Caco-2 (cell line): ENCODE measurements at regions not wholly inside any gene's neighbourhood (a gene's known extent, or its start where the extent isn't known, plus 50 kb on each side); places are given as distances from the start of the nearest gene placed in this dataset.

Experiments used
- BruUV-seq: library from RNA; stranded (reverse); fragments of 400-500 nt; replicated peaks from 2 replicates; lab custom pipeline; 2021; lab: Mats Ljungman, UMichigan
- CTCF ChIA-PET: fragments of 300-600 bp; sonication (Branson Sonifier 250); formaldehyde crosslinking; loops from one replicate; lab custom pipeline; 2022; ENCODE audit warnings: antibody characterized with exemption; lab: Charles Lee
- POLR2A ChIA-PET: fragments of 300-600 bp; sonication (Branson Sonifier 250); formaldehyde crosslinking; loops from one replicate; lab custom pipeline; 2022; ENCODE audit warnings: antibody characterized with exemption; lab: Charles Lee
- DNase-seq, 2 experiments: peaks; one replicate each; pipeline versions ENCODE4 v3.0.0 to v3.0.0-alpha.2; 2020 to 2022
- H3K27me3 ChIP-seq: replicated peaks from 2 replicates; pipeline ENCODE4 v1.6.0; 2011; ENCODE audit warnings: low read length; ENCODE audit not compliant: control insufficient read depth, insufficient read depth
- H3K36me3 ChIP-seq: 2 replicates; pipeline ENCODE4 v1.5.1; 2011; ENCODE audit warnings: low read length; ENCODE audit not compliant: control insufficient read depth, insufficient read depth
- H3K4me1 ChIP-seq: fragments of 250-450 bp; sonication (Bioruptor Pico); 2 replicates; pipeline ENCODE4 v1.5.1; 2020; ENCODE audit warnings: mild to moderate bottlenecking
- H3K4me3 ChIP-seq: 2 replicates; pipeline ENCODE4 v1.5.1; 2011; ENCODE audit warnings: low read depth, mild to moderate bottlenecking, control low read depth, low read length
- H3K9me3 ChIP-seq: fragments of 250-450 bp; sonication (Bioruptor Pico); 2 replicates; pipeline ENCODE4 v1.5.1; 2020; ENCODE audit warnings: mild to moderate bottlenecking, moderate library complexity
- H3K27ac Mint-ChIP-seq: one replicate; pipeline ENCODE4 v1.8.0; 2022; ENCODE audit warnings: mixed read lengths; ENCODE audit not compliant: unreplicated experiment
- H3K27me3 Mint-ChIP-seq: one replicate; pipeline ENCODE4 v1.8.0; 2022; ENCODE audit warnings: mixed read lengths; ENCODE audit not compliant: insufficient read depth, unreplicated experiment
- H3K36me3 Mint-ChIP-seq: one replicate; pipeline ENCODE4 v1.8.0; 2022; ENCODE audit warnings: mild to moderate bottlenecking, mixed read lengths; ENCODE audit not compliant: insufficient read depth, unreplicated experiment
- H3K4me1 Mint-ChIP-seq: one replicate; pipeline ENCODE4 v1.8.0; 2022; ENCODE audit warnings: low read depth, mixed read lengths; ENCODE audit not compliant: unreplicated experiment
- H3K4me3 Mint-ChIP-seq: one replicate; pipeline ENCODE4 v1.8.0; 2022; ENCODE audit warnings: mild to moderate bottlenecking, moderate library complexity, mixed read lengths; ENCODE audit not compliant: unreplicated experiment
- H3K9me3 Mint-ChIP-seq: one replicate; pipeline ENCODE4 v1.8.0; 2022; ENCODE audit warnings: mixed read lengths; ENCODE audit not compliant: unreplicated experiment
- CTCF ChIP-seq, 2 experiments: fragments of 200-600 bp in 1 of 2; IDR thresholded peaks; 1 replicate in 1 of 2; 2 replicates in 1 of 2; pipeline versions ENCODE4 v1.5.1 to v1.8.0; 2011 to 2022; ENCODE audit warnings: antibody characterized with exemption in 1 of 2, control low read depth in 1 of 2, inconsistent platforms in 1 of 2, low read depth in 1 of 2, low read length in 1 of 2, mild to moderate bottlenecking in 1 of 2, moderate library complexity in 1 of 2; ENCODE audit not compliant: insufficient read depth in 1 of 2, severe bottlenecking in 1 of 2, unreplicated experiment in 1 of 2
- intact Hi-C: fragments of 100-400 bp; cut with micrococcal nuclease; formaldehyde crosslinking; loops from one replicate; pipeline ENCODE4 v1.10.0; 2022; ENCODE audit not compliant: unreplicated experiment

DNA sequence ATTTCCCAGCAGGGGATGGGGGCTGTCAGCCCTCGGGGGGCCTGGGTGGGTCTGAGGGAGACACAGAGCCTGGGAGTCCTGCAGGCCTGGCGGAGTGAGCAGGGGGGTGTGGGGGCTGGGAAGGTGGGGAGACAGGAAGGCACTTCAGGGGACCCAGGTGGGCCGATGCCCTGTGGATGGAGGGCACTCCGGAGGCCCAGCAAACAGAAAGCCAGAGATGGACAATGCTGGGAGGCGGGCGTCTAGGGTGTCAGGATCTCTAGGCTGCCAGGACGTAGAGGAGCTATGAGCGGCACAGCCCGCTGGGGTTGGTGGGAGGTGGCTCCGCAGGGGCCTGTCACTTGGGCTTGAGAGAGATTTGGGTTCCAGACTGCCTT lies 87.6 kb upstream of the COL5A1 start:
- ChIA-PET CTCF (no interaction called here), POLR2A (no interaction called here)
- Mint-ChIP-seq H3K4me1 (no peaks in the 10 kb centered on the region), H3K27ac (no peak overlapping the region), H3K4me3 (no peak overlapping the region), H3K9me3 (no peaks in the 10 kb centered on the region), H3K27me3 (no peaks in the 10 kb centered on the region), H3K36me3 (peaks cover 6% of the 10 kb centered on the region)
- Histone ChIP-seq H3K36me3 (no peaks in the 10 kb centered on the region), H3K27me3 (no peaks in the 10 kb centered on the region; the same call in none of the 2 replicates), H3K4me1 (no peaks in the 10 kb centered on the region), H3K9me3 (no peaks in the 10 kb centered on the region), H3K4me3 (no peak overlapping the region)
- no peak for TF ChIP-seq CTCF (IDR thresholded peaks at IDR 0.05; ENCODE audit: insufficient read depth in 1 of 2, low read depth in 1 of 2, low read length in 1 of 2, severe bottlenecking in 1 of 2, unreplicated experiment in 1 of 2)
- intact Hi-C loops, result no loop called here
- BruUV-seq, result no TSS peak
- no peak for DNase-seq

DNA sequence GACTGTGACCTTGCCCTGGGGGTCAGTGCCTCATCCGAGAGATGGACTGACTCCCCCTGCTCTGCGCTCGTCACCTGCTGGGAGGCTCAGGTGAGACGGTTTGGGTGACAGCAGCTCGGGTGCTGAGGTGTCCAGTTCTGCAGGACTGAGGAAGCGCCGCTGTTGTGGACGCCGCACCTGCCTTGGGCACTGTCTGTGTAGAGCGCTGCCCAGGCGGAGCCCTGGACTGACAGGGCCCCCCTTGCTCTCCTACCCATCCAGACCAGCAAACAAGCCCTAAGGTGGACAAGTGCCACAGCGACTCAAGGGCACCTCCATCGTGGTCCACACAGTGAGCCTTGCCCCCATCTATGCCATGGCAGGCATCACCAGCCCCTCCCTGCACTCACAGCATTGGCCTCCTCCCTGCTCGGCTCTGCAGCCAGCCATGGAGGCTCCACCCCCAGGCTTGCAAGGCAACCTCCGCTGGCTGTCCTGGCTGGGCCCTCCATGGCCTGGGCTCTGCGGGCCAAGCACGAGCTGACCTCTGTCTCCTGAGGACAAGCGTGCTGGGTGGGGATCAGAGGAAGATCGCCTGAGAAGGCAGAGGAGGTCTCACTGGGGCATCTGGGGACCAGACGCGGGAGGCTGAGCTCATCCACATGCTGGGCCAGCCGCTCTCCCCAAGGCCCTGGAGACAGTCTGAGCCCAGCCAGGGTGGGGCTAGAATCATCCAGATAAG lies 87.1 kb upstream of the COL5A1 start:
- no peak for TF ChIP-seq CTCF (IDR thresholded peaks at IDR 0.05; ENCODE audit: insufficient read depth in 1 of 2, low read depth in 1 of 2, low read length in 1 of 2, severe bottlenecking in 1 of 2, unreplicated experiment in 1 of 2)
- Mint-ChIP-seq H3K36me3 (peaks cover 1% of the 10 kb centered on the region), H3K9me3 (no peaks in the 10 kb centered on the region), H3K4me1 (no peaks in the 10 kb centered on the region), H3K4me3 (no peak overlapping the region), H3K27me3 (no peaks in the 10 kb centered on the region), H3K27ac (no peak overlapping the region)
- ChIA-PET CTCF (no interaction called here), POLR2A (no interaction called here)
- H3K9me3 ChIP-seq, result no peaks in the 10 kb centered on the region
- no peak overlapping the region for H3K4me3 ChIP-seq
- H3K27me3 ChIP-seq, result no peaks in the 10 kb centered on the region; the same call in none of the 2 replicates
- H3K36me3 ChIP-seq, result no peaks in the 10 kb centered on the region
- BruUV-seq, result no TSS peak
- H3K4me1 ChIP-seq, result no peaks in the 10 kb centered on the region
- intact Hi-C loops, result no loop called here
- DNase-seq, result peak in 1 of 2 experiments; percentile 26

DNA sequence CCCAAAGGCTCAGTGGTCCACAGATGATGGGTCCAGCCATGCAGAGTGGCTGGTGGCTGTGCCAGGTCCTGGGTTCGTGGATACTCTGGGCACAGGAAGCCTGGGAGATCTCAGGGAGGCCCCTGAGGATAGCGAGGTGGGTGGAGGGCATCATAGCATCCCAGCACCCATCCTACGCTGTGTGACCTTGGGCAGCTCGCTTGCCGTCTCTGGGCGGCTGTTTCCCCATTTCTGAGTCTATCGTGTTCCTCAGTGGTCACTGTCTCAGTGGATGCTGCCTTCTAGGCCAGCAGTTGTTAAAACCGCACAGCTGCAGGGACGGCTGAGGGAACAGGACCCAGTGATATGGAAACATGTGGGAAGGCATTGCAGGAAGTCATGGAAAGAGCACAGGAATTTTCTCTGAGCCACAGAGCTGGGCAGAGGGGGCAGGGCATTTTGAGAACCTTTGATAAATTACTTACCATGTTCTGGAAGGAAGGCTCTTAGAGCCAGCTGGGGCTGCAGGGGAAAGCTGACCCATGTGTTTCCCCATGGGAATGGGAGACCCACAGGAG lies 86.4 kb upstream of the COL5A1 start:
- Histone ChIP-seq H3K4me1 (no peaks in the 10 kb centered on the region), H3K27me3 (no peaks in the 10 kb centered on the region; the same call in none of the 2 replicates), H3K4me3 (no peak overlapping the region), H3K36me3 (no peaks in the 10 kb centered on the region), H3K9me3 (no peaks in the 10 kb centered on the region)
- Mint-ChIP-seq H3K27ac (no peak overlapping the region), H3K4me3 (no peak overlapping the region), H3K36me3 (no peaks in the 10 kb centered on the region), H3K9me3 (no peaks in the 10 kb centered on the region), H3K27me3 (no peaks in the 10 kb centered on the region), H3K4me1 (no peaks in the 10 kb centered on the region)
- DNase-seq, result no peak
- intact Hi-C loops, result no loop called here
- ChIA-PET POLR2A (no interaction called here), CTCF (no interaction called here)
- TF ChIP-seq CTCF (IDR thresholded peaks at IDR 0.05; ENCODE audit: insufficient read depth in 1 of 2, low read depth in 1 of 2, low read length in 1 of 2, severe bottlenecking in 1 of 2, unreplicated experiment in 1 of 2), result no peak
- BruUV-seq, result no TSS peak
